ENCODE measurements at regions not wholly inside any gene's neighbourhood (a gene's known extent, or its start where the extent isn't known, plus 50 kb on each side); places are given as distances from the start of the nearest gene placed in this dataset.

GRCh38 chr11:104614961-104615360 lies 283.3 kb downstream of the CASP12 start:
- no peak for DNase-seq
- Histone ChIP-seq H3K27me3 (no peaks in the 10 kb centered on the region), H3K4me3 (no peak overlapping the region), H3K9me3 (no peaks in the 10 kb centered on the region), H3K27ac (no peak overlapping the region), H3K36me3 (no peaks in the 10 kb centered on the region), H3K4me1 (peaks cover 0 to 3% (median 0%) of the 10 kb centered on the region in 4 donors)
- WGBS, 5 donors: 25 to 62% (median 48%) methylated on average over 1 of the region's 1 CpG
- intact Hi-C loops (cut with DNase I; ENCODE audit: low total_unique reads): no loop called here
- TF ChIP-seq POLR2A (IDR thresholded peaks at IDR 0.05) (no peak), EP300 (IDR thresholded peaks at IDR 0.05) (no peak), POLR2AphosphoS5 (IDR thresholded peaks at IDR 0.05) (no peak)
- TF ChIP-seq, protein P1, sequence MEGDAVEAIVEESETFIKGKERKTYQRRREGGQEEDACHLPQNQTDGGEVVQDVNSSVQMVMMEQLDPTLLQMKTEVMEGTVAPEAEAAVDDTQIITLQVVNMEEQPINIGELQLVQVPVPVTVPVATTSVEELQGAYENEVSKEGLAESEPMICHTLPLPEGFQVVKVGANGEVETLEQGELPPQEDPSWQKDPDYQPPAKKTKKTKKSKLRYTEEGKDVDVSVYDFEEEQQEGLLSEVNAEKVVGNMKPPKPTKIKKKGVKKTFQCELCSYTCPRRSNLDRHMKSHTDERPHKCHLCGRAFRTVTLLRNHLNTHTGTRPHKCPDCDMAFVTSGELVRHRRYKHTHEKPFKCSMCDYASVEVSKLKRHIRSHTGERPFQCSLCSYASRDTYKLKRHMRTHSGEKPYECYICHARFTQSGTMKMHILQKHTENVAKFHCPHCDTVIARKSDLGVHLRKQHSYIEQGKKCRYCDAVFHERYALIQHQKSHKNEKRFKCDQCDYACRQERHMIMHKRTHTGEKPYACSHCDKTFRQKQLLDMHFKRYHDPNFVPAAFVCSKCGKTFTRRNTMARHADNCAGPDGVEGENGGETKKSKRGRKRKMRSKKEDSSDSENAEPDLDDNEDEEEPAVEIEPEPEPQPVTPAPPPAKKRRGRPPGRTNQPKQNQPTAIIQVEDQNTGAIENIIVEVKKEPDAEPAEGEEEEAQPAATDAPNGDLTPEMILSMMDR (IDR thresholded peaks at IDR 0.05): no peak

DNA sequence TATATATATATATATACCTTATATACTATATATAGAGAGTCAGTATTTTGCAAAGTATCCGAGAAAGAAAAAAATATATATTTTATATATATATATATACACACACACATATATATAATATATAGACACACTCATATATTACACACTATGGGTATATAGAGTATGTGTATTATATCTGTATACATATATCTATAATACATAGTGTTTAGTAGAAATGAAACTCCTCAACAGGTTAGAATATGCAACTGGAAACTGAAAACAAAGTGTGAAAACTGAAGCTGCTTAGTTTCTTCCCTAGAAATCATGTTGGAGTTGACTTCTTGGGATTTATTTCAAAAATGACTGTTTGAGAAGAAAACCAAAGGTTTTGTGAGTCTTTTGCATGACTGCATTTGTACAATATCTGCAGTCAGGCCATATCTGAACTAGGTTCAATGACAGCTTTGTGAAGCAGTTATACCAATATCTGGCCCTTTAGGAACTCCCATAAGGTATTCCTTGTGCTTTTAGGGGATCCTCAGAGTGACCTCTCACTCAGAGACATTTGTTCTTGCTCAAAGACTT lies 284.1 kb downstream of the CASP12 start:
- no peak overlapping the region for H3K4me3 ChIP-seq
- intact Hi-C loops (cut with DNase I; ENCODE audit: low total_unique reads): no loop called here
- H3K36me3 ChIP-seq: no peaks in the 10 kb centered on the region
- DNase-seq: no peak
- H3K27me3 ChIP-seq: no peaks in the 10 kb centered on the region
- no peak overlapping the region for H3K27ac ChIP-seq
- 89 to 100% (median 93%) methylated on average over 1 of the region's 1 CpG for WGBS, 5 donors
- peaks cover 0 to 11% (median 6%) of the 10 kb centered on the region in 4 donors for H3K4me1 ChIP-seq
- no peaks in the 10 kb centered on the region for H3K9me3 ChIP-seq
- TF ChIP-seq POLR2AphosphoS5 (IDR thresholded peaks at IDR 0.05) (no peak), POLR2A (IDR thresholded peaks at IDR 0.05) (no peak), EP300 (IDR thresholded peaks at IDR 0.05) (no peak)
- TF ChIP-seq, protein P1 (IDR thresholded peaks at IDR 0.05): no peak

- no peak for TF ChIP-seq POLR2AphosphoS5 (IDR thresholded peaks at IDR 0.05)
- TF ChIP-seq, protein P1 (IDR thresholded peaks at IDR 0.05): no peak
- TF ChIP-seq POLR2A (IDR thresholded peaks at IDR 0.05): no peak
- TF ChIP-seq EP300 (IDR thresholded peaks at IDR 0.05): no peak
- H3K27me3 ChIP-seq: no peaks in the 10 kb centered on the region
- intact Hi-C loops (cut with DNase I; ENCODE audit: low total_unique reads): no loop called here
- no peaks in the 10 kb centered on the region for H3K9me3 ChIP-seq
- no peak overlapping the region for H3K27ac ChIP-seq
- H3K4me3 ChIP-seq: no peak overlapping the region
- no peak for DNase-seq
- 81 to 87% (median 85%) methylated on average over 3 of the region's 3 CpGs for WGBS, 5 donors
- no peaks in the 10 kb centered on the region for H3K36me3 ChIP-seq
- H3K4me1 ChIP-seq: peaks cover 0 to 11% (median 7%) of the 10 kb centered on the region in 4 donors
Measured at GRCh38 chr11:104610635-104611034, 287.6 kb downstream of the CASP12 start.

- Histone ChIP-seq H3K27ac (peak overlapping the region in 2 of 5 donors; percentile 20 to 45), H3K4me3 (no peak overlapping the region), H3K27me3 (no peaks in the 10 kb centered on the region), H3K36me3 (no peaks in the 10 kb centered on the region), H3K4me1 (peaks cover 0 to 11% (median 7%) of the 10 kb centered on the region in 4 donors), H3K9me3 (no peaks in the 10 kb centered on the region)
- 21 to 48% (median 37%) methylated on average over 2 of the region's 2 CpGs for WGBS, 5 donors
- intact Hi-C loops (cut with DNase I; ENCODE audit: low total_unique reads): no loop called here
- DNase-seq: peak in 1 of 2 donors; percentile 68
- no peak for TF ChIP-seq POLR2A (IDR thresholded peaks at IDR 0.05)
- TF ChIP-seq, protein P1 (IDR thresholded peaks at IDR 0.05): peak in 4 of 7 experiments; percentile 13 to 48 (median 30)
Measured at GRCh38 chr11:104609311-104610085, 288.8 kb downstream of the CASP12 start.

Data from stomach (tissue), 8 donors.